ENCODE measurements at regions not wholly inside any gene's neighbourhood (a gene's known extent, or its start where the extent isn't known, plus 50 kb on each side); places are given as distances from the start of the nearest gene placed in this dataset.

DNA sequence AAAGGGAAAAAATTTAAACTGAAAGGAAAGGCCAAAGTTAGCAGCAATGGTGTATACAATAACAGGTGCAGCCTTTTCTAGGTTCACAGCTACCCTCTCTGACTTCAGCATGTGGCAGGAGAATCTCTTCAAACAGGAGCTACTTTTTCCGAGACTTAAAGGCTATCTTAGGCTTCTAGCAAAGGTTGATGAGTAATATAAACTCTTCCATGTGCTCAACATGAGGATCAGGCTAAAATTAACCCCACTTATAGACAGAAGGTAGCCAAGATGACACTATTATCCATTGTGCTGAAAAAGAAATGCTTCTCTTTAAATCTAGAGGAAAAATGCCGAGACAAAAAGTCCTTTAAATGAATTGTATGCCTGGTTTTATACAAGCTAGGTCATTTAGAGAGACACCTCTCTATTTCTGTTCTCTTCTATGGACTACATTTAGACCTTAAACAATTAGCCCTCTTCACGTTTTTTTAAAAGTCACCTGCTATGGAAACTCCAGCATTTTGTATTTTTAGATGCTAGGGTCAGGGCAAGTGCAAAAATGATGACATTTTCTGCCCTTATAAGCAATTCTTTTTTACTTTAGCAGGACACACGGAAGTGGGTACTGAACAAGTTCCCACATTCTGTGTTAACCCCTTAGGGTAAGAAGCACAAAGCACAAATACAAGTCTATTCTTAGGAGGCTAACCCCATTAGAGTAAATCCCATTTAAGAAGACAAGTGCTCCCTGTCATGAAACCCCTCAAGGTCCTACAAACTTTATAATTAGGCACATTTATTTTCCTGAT lies 216.8 kb upstream of the CITED2 start:
- Histone ChIP-seq H3K36me3 (ENCODE audit: insufficient read depth, low read length) (no peaks in the 10 kb centered on the region), H3K27me3 (ENCODE audit: insufficient read depth, low read length) (no peaks in the 10 kb centered on the region), H3K9ac (ENCODE audit: low read depth, low read length) (no peak overlapping the region), H3K27ac (ENCODE audit: low read depth, low read length) (no peak overlapping the region), H3K4me3 (ENCODE audit: low read length) (no peak overlapping the region), H3K9me3 (ENCODE audit: insufficient read depth, low read depth, low read length) (no peaks in the 10 kb centered on the region), H3K4me1 (ENCODE audit: insufficient read depth, low read length) (peaks cover 27% of the 10 kb centered on the region)
- 88% methylated on average over 4 of the region's 4 CpGs for WGBS

DNA sequence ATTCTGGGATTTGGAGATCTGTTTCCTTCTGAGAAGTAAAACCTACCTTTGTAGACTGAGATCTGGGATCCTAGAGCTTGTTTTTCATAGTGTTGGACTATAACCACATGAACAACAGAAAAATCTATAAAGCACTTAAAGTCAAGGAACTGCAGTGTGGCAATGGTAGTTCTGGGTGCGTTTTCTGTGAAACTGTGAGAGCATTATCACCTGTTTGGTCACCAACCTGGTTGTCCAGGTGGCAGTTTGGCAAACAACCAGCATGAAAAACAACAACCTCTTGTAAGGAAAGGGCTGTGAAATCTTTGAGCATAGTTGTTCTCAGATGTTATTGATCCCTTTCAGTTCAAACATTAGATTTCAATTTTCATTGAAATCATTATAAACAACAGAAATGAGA lies 215.8 kb upstream of the CITED2 start:
- H3K4me3 ChIP-seq (ENCODE audit: low read length), result no peak overlapping the region
- no peak overlapping the region for H3K9ac ChIP-seq (ENCODE audit: low read depth, low read length)
- H3K4me1 ChIP-seq (ENCODE audit: insufficient read depth, low read length), result peaks cover 22% of the 10 kb centered on the region
- 96% methylated on average over 1 of the region's 1 CpG for WGBS
- no peak overlapping the region for H3K27ac ChIP-seq (ENCODE audit: low read depth, low read length)
- H3K9me3 ChIP-seq (ENCODE audit: insufficient read depth, low read depth, low read length), result no peaks in the 10 kb centered on the region
- H3K36me3 ChIP-seq (ENCODE audit: insufficient read depth, low read length), result no peaks in the 10 kb centered on the region
- H3K27me3 ChIP-seq (ENCODE audit: insufficient read depth, low read length), result no peaks in the 10 kb centered on the region

DNA sequence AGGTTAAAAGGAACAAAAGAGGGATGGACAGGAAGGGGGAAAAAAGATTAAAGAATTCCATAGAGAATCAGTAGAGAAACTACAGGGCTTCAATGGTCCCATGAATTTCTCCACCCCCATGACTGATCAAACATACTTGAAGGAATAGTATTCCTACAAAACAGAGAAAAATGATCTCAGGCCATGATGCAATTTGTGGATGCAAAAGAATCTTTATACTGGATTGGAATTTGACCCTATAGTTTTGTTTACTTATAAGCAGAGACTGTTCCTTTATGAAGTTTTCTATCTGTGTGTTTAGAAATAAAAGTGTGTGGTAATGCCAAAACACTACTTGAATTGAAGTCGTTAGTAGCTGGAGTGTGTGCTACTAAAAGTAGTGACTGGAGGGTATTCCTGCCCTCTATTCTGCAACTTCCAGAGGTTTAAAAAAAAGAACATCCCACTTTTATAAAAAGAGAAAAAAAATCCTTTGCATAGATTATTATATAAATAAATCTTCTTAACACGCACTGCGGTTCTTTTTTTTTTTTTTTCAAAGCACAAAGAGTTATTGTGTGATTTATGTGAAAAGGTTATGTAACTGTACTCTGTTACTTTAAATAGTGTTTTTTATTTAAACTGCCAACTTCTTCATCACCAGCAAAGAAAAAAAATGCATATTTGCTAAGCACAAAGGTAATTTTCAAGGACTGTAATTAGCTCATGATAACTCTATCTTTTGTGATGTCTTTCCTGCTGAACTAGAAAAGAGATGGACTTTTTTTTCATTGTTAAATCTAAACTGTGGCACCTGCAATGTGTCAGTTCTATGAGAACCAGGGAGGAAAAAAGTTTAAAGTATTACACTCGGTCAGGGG lies 214.5 kb upstream of the CITED2 start:
- Histone ChIP-seq H3K36me3 (ENCODE audit: insufficient read depth, low read length) (no peaks in the 10 kb centered on the region), H3K4me3 (ENCODE audit: low read length) (no peak overlapping the region), H3K4me1 (ENCODE audit: insufficient read depth, low read length) (peaks cover 13% of the 10 kb centered on the region; the same call in 1 of the 2 replicates), H3K9ac (ENCODE audit: low read depth, low read length) (no peak overlapping the region), H3K27me3 (ENCODE audit: insufficient read depth, low read length) (no peaks in the 10 kb centered on the region), H3K27ac (ENCODE audit: low read depth, low read length) (no peak overlapping the region), H3K9me3 (ENCODE audit: insufficient read depth, low read depth, low read length) (no peaks in the 10 kb centered on the region)
- 68% methylated on average over 2 of the region's 4 CpGs for WGBS

GRCh38 chr6:139588076-139588639 lies 213.7 kb upstream of the CITED2 start:
- Histone ChIP-seq H3K4me1 (ENCODE audit: insufficient read depth, low read length) (peaks cover 13% of the 10 kb centered on the region; the same call in 1 of the 2 replicates), H3K27ac (ENCODE audit: low read depth, low read length) (peak overlapping the region; percentile 55), H3K36me3 (ENCODE audit: insufficient read depth, low read length) (no peaks in the 10 kb centered on the region), H3K27me3 (ENCODE audit: insufficient read depth, low read length) (no peaks in the 10 kb centered on the region), H3K9ac (ENCODE audit: low read depth, low read length) (no peak overlapping the region), H3K4me3 (ENCODE audit: low read length) (no peak overlapping the region), H3K9me3 (ENCODE audit: insufficient read depth, low read depth, low read length) (no peaks in the 10 kb centered on the region)
- 86% methylated on average over 3 of the region's 3 CpGs for WGBS

GRCh38 chr6:139587469-139587868 lies 213.0 kb upstream of the CITED2 start:
- Histone ChIP-seq H3K9ac (ENCODE audit: low read depth, low read length) (no peak overlapping the region), H3K36me3 (ENCODE audit: insufficient read depth, low read length) (no peaks in the 10 kb centered on the region), H3K4me1 (ENCODE audit: insufficient read depth, low read length) (peaks cover 13% of the 10 kb centered on the region; the same call in 1 of the 2 replicates), H3K27me3 (ENCODE audit: insufficient read depth, low read length) (no peaks in the 10 kb centered on the region), H3K9me3 (ENCODE audit: insufficient read depth, low read depth, low read length) (no peaks in the 10 kb centered on the region), H3K4me3 (ENCODE audit: low read length) (no peak overlapping the region), H3K27ac (ENCODE audit: low read depth, low read length) (peak overlapping the region; percentile 55; the same call in 1 of the 2 replicates)
- 80% methylated on average over 6 of the region's 6 CpGs for WGBS

GRCh38 chr6:139586273-139586672 lies 211.8 kb upstream of the CITED2 start:
- Histone ChIP-seq H3K27ac (ENCODE audit: low read depth, low read length) (no peak overlapping the region), H3K4me1 (ENCODE audit: insufficient read depth, low read length) (peaks cover 13% of the 10 kb centered on the region; the same call in 1 of the 2 replicates), H3K9ac (ENCODE audit: low read depth, low read length) (no peak overlapping the region), H3K27me3 (ENCODE audit: insufficient read depth, low read length) (no peaks in the 10 kb centered on the region), H3K36me3 (ENCODE audit: insufficient read depth, low read length) (no peaks in the 10 kb centered on the region), H3K9me3 (ENCODE audit: insufficient read depth, low read depth, low read length) (no peaks in the 10 kb centered on the region), H3K4me3 (ENCODE audit: low read length) (no peak overlapping the region)
- 94% methylated on average over 3 of the region's 3 CpGs for WGBS

DNA sequence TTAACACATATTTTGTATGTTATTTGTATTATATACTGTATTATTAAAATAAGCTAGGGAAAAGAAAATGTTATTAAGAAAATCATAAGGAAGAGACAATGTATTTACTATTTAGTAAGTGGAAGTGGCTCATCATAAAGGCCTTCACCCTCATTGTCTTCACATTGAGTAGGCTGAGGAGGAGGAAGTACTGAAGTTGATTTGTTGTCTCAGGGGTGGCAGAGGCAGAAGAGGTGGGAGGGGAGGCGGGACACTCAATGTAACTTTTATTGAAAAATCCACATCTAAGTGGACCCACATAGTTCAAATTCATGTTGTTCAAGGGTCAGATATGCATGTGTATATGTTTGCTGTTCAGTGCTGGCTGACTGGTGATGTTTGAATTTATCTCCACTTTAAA lies 210.2 kb upstream of the CITED2 start:
- no peak overlapping the region for H3K9ac ChIP-seq (ENCODE audit: low read depth, low read length)
- H3K9me3 ChIP-seq (ENCODE audit: insufficient read depth, low read depth, low read length), result no peaks in the 10 kb centered on the region
- H3K4me1 ChIP-seq (ENCODE audit: insufficient read depth, low read length), result peaks cover 13% of the 10 kb centered on the region; the same call in 1 of the 2 replicates
- no peaks in the 10 kb centered on the region for H3K36me3 ChIP-seq (ENCODE audit: insufficient read depth, low read length)
- 100% methylated on average over 1 of the region's 1 CpG for WGBS
- no peaks in the 10 kb centered on the region for H3K27me3 ChIP-seq (ENCODE audit: insufficient read depth, low read length)
- H3K27ac ChIP-seq (ENCODE audit: low read depth, low read length), result no peak overlapping the region
- no peak overlapping the region for H3K4me3 ChIP-seq (ENCODE audit: low read length)

GRCh38 chr6:139583420-139583819 lies 209.0 kb upstream of the CITED2 start:
- H3K9me3 ChIP-seq (ENCODE audit: insufficient read depth, low read depth, low read length), result no peaks in the 10 kb centered on the region
- peaks cover 8% of the 10 kb centered on the region; the same call in 1 of the 2 replicates for H3K4me1 ChIP-seq (ENCODE audit: insufficient read depth, low read length)
- WGBS, result 95% methylated on average over 2 of the region's 3 CpGs
- no peaks in the 10 kb centered on the region for H3K36me3 ChIP-seq (ENCODE audit: insufficient read depth, low read length)
- H3K27ac ChIP-seq (ENCODE audit: low read depth, low read length), result no peak overlapping the region
- no peaks in the 10 kb centered on the region for H3K27me3 ChIP-seq (ENCODE audit: insufficient read depth, low read length)
- no peak overlapping the region for H3K4me3 ChIP-seq (ENCODE audit: low read length)
- no peak overlapping the region for H3K9ac ChIP-seq (ENCODE audit: low read depth, low read length)

DNA sequence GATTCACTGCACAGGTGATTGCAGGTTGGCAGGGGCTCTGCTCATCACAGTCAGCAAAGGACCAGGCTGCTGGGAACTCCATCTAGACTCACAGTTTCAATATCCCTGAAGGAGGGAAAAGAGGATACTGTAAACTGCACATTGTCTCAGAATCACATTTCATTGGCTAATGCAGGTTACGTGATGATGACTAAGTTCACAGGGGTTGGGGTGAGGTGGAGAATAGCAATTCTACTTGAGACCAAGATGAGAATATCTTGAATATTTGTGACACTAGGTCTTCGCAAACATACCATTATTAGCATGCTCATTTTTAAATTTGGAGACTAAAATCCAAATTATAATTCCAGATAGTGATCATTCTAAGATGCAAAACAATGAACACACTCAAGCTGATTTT lies 208.5 kb upstream of the CITED2 start:
- Histone ChIP-seq H3K27me3 (ENCODE audit: insufficient read depth, low read length) (no peaks in the 10 kb centered on the region), H3K9ac (ENCODE audit: low read depth, low read length) (no peak overlapping the region), H3K36me3 (ENCODE audit: insufficient read depth, low read length) (no peaks in the 10 kb centered on the region), H3K9me3 (ENCODE audit: insufficient read depth, low read depth, low read length) (no peaks in the 10 kb centered on the region), H3K27ac (ENCODE audit: low read depth, low read length) (no peak overlapping the region), H3K4me1 (ENCODE audit: insufficient read depth, low read length) (peaks cover 7% of the 10 kb centered on the region), H3K4me3 (ENCODE audit: low read length) (no peak overlapping the region)
- 100% methylated on average over 1 of the region's 2 CpGs for WGBS

GRCh38 chr6:139581485-139581865 lies 207.0 kb upstream of the CITED2 start:
- Histone ChIP-seq H3K4me3 (ENCODE audit: low read length) (no peak overlapping the region), H3K36me3 (ENCODE audit: insufficient read depth, low read length) (no peaks in the 10 kb centered on the region), H3K27ac (ENCODE audit: low read depth, low read length) (no peak overlapping the region), H3K27me3 (ENCODE audit: insufficient read depth, low read length) (no peaks in the 10 kb centered on the region), H3K9me3 (ENCODE audit: insufficient read depth, low read depth, low read length) (no peaks in the 10 kb centered on the region), H3K9ac (ENCODE audit: low read depth, low read length) (no peak overlapping the region), H3K4me1 (ENCODE audit: insufficient read depth, low read length) (peaks cover 9% of the 10 kb centered on the region)
